Epithelial cell of esophagus (primary cell): ENCODE measurements at regions not wholly inside any gene's neighbourhood (a gene's known extent, or its start where the extent isn't known, plus 50 kb on each side); places are given as distances from the start of the nearest gene placed in this dataset.

Experiments
- DNase-seq: peaks from one replicate; pipeline ENCODE4 v3.0.0; 2010; ENCODE audit warnings: low read depth
- H3K4me3 ChIP-seq: 2 replicates; pipeline ENCODE4 v1.5.1; 2011; ENCODE audit warnings: mild to moderate bottlenecking, low read length, control low read depth
- CTCF ChIP-seq: IDR thresholded peaks from 2 replicates; pipeline ENCODE4 v1.5.1; 2011; ENCODE audit warnings: low read depth, mild to moderate bottlenecking, low read length, control low read depth, inconsistent platforms; ENCODE audit not compliant: insufficient read depth; ENCODE audit errors: missing control alignments

- no peak overlapping the region for H3K4me3 ChIP-seq
- no peak for DNase-seq
- TF ChIP-seq CTCF = no peak
Measured at GRCh38 chr13:54356209-54356608, 1327.6 kb downstream of the OLFM4 start.

- DNase-seq = no peak
- TF ChIP-seq CTCF = no peak
- H3K4me3 ChIP-seq = no peak overlapping the region
Measured at GRCh38 chr13:54356849-54357248, 1328.2 kb downstream of the OLFM4 start.

GRCh38 chr13:54357284-54357933 lies 1328.8 kb downstream of the OLFM4 start:
- no peak overlapping the region for H3K4me3 ChIP-seq
- TF ChIP-seq CTCF = no peak

GRCh38 chr13:54361460-54361859 lies 1332.8 kb downstream of the OLFM4 start:
- TF ChIP-seq CTCF = no peak
- DNase-seq = no peak
- no peak overlapping the region for H3K4me3 ChIP-seq

More at GRCh38 chr13:54357284-54357933, 1328.8 kb downstream of the OLFM4 start:
- no peak for DNase-seq

- TF ChIP-seq CTCF = no peak
- H3K4me3 ChIP-seq = no peak overlapping the region
- no peak for DNase-seq
Measured at GRCh38 chr13:54366728-54367127, 1338.1 kb downstream of the OLFM4 start.

- DNase-seq = no peak
- no peak for TF ChIP-seq CTCF
- H3K4me3 ChIP-seq = no peak overlapping the region
Measured at GRCh38 chr13:54367639-54368271, 1339.1 kb downstream of the OLFM4 start.

- TF ChIP-seq CTCF = no peak
- H3K4me3 ChIP-seq = no peak overlapping the region
- no peak for DNase-seq
Measured at GRCh38 chr13:54368387-54368786, 1339.8 kb downstream of the OLFM4 start.
